ENCODE measurements at regions not wholly inside any gene's neighbourhood (a gene's known extent, or its start where the extent isn't known, plus 50 kb on each side); places are given as distances from the start of the nearest gene placed in this dataset.

DNA sequence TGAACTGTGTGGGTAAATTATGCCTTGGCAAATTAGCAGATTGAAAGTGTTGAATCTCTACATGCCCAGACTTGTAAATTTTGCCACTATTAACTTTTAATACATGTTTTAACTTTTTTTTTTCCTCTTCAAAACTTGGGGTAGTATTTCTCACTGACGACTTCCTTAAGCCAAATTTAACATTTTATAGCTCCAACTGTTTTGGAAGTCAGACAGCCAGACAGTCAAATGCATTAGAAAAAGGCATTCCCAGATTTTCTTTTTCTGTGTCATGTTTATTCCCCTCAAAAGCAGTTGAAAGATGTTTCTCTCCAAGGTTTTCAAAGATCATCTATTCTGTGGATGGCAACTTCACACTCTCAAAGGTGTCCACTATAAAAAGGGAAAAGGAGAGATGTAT, 226.8 kb upstream of the FN1 start:
- no peaks in the 10 kb centered on the region for H3K27me3 ChIP-seq (ENCODE audit: control insufficient read depth, insufficient read depth, low read length)
- POLR2A ChIA-PET = no interaction called here
- intact Hi-C loops (cut with micrococcal nuclease; ENCODE audit: unreplicated experiment) = no loop called here

DNA sequence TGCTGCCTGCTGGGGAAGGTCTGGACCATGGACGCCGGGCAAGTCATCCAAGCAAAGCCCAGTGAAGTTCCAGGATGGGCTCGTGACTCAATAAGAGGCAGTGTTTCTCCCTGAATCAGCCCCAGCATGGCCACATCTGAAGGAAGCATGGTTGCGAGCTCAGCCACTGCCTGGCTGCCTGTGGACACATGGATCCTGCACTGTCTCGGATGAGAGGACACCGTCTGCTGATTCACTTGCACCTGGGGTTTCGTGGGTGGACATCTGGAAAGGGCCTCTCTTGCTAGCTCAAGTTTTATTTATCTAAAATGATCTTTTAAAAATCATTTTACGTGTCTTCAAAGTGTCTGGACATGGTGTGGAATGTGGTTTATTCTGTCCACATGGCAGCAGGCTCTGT, 224.8 kb upstream of the FN1 start:
- Histone ChIP-seq H3K4me1 (ENCODE audit: control insufficient read depth, insufficient read depth, low read length) (no peaks in the 10 kb centered on the region), H3K9me3 (ENCODE audit: control insufficient read depth, insufficient read depth, low read depth, low read length) (no peaks in the 10 kb centered on the region), H3K36me3 (ENCODE audit: control insufficient read depth, insufficient read depth, low read length) (no peaks in the 10 kb centered on the region), H3K4me3 (ENCODE audit: low read depth in 2 of 2, low read length in 2 of 2) (no peak overlapping the region), H3K27me3 (ENCODE audit: control insufficient read depth, insufficient read depth, low read length) (no peaks in the 10 kb centered on the region), H3K27ac (ENCODE audit: low read length) (no peak overlapping the region)
- ChIA-PET POLR2A (no interaction called here), CTCF (no interaction called here)
- in situ Hi-C loops (cut with HindIII; ENCODE audit: low pct_unique_long_range_greater_than_20kb, low sequenced_read_pairs) = no loop called here
- intact Hi-C loops (cut with micrococcal nuclease; ENCODE audit: unreplicated experiment) = no loop called here
- ATAC-seq (no peak), DNase-seq (ENCODE audit: low read depth, low spot score) (no peak)
- BruUV-seq (replicated peaks) = no TSS peak
- no peak for TF ChIP-seq TCF7L2 (IDR thresholded peaks at IDR 0.05; ENCODE audit: low read depth, low read length)
- TF ChIP-seq, protein P1, sequence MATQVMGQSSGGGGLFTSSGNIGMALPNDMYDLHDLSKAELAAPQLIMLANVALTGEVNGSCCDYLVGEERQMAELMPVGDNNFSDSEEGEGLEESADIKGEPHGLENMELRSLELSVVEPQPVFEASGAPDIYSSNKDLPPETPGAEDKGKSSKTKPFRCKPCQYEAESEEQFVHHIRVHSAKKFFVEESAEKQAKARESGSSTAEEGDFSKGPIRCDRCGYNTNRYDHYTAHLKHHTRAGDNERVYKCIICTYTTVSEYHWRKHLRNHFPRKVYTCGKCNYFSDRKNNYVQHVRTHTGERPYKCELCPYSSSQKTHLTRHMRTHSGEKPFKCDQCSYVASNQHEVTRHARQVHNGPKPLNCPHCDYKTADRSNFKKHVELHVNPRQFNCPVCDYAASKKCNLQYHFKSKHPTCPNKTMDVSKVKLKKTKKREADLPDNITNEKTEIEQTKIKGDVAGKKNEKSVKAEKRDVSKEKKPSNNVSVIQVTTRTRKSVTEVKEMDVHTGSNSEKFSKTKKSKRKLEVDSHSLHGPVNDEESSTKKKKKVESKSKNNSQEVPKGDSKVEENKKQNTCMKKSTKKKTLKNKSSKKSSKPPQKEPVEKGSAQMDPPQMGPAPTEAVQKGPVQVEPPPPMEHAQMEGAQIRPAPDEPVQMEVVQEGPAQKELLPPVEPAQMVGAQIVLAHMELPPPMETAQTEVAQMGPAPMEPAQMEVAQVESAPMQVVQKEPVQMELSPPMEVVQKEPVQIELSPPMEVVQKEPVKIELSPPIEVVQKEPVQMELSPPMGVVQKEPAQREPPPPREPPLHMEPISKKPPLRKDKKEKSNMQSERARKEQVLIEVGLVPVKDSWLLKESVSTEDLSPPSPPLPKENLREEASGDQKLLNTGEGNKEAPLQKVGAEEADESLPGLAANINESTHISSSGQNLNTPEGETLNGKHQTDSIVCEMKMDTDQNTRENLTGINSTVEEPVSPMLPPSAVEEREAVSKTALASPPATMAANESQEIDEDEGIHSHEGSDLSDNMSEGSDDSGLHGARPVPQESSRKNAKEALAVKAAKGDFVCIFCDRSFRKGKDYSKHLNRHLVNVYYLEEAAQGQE (IDR thresholded peaks at IDR 0.05; ENCODE audit: insufficient read depth in 1 of 2, low read depth in 2 of 2, low read length in 1 of 2) = no peak
- TF ChIP-seq, protein P2, sequence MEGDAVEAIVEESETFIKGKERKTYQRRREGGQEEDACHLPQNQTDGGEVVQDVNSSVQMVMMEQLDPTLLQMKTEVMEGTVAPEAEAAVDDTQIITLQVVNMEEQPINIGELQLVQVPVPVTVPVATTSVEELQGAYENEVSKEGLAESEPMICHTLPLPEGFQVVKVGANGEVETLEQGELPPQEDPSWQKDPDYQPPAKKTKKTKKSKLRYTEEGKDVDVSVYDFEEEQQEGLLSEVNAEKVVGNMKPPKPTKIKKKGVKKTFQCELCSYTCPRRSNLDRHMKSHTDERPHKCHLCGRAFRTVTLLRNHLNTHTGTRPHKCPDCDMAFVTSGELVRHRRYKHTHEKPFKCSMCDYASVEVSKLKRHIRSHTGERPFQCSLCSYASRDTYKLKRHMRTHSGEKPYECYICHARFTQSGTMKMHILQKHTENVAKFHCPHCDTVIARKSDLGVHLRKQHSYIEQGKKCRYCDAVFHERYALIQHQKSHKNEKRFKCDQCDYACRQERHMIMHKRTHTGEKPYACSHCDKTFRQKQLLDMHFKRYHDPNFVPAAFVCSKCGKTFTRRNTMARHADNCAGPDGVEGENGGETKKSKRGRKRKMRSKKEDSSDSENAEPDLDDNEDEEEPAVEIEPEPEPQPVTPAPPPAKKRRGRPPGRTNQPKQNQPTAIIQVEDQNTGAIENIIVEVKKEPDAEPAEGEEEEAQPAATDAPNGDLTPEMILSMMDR (IDR thresholded peaks at IDR 0.05) = no peak
- TF ChIP-seq SIN3A (IDR thresholded peaks at IDR 0.05; ENCODE audit: borderline replicate concordance, insufficient read depth, low read depth, low read length) = no peak
- no peak for TF ChIP-seq POLR2AphosphoS5 (IDR thresholded peaks at IDR 0.05; ENCODE audit: low read depth, low read length)

More for the DNA sequence above, 226.8 kb upstream of the FN1 start:
- TF ChIP-seq SIN3A (IDR thresholded peaks at IDR 0.05; ENCODE audit: borderline replicate concordance, insufficient read depth, low read depth, low read length) (no peak), POLR2AphosphoS5 (IDR thresholded peaks at IDR 0.05; ENCODE audit: low read depth, low read length) (no peak), TCF7L2 (IDR thresholded peaks at IDR 0.05; ENCODE audit: low read depth, low read length) (no peak)
- TF ChIP-seq, protein P1 (IDR thresholded peaks at IDR 0.05; ENCODE audit: insufficient read depth in 1 of 2, low read depth in 2 of 2, low read length in 1 of 2) = no peak
- TF ChIP-seq, protein P2 (IDR thresholded peaks at IDR 0.05) = no peak
- ATAC-seq = no peak
- H3K4me1 ChIP-seq (ENCODE audit: control insufficient read depth, insufficient read depth, low read length) = no peaks in the 10 kb centered on the region
- in situ Hi-C loops (cut with HindIII; ENCODE audit: low pct_unique_long_range_greater_than_20kb, low sequenced_read_pairs) = no loop called here
- H3K9me3 ChIP-seq (ENCODE audit: control insufficient read depth, insufficient read depth, low read depth, low read length) = no peaks in the 10 kb centered on the region
- no TSS peak for BruUV-seq (replicated peaks)
- H3K4me3 ChIP-seq (ENCODE audit: low read depth in 2 of 2, low read length in 2 of 2) = no peak overlapping the region
- H3K36me3 ChIP-seq (ENCODE audit: control insufficient read depth, insufficient read depth, low read length) = no peaks in the 10 kb centered on the region
- CTCF ChIA-PET = no interaction called here
- no peak overlapping the region for H3K27ac ChIP-seq (ENCODE audit: low read length)
- no peak for DNase-seq (ENCODE audit: low read depth, low spot score)
